NB4 (cell line): ENCODE measurements at regions not wholly inside any gene's neighbourhood (a gene's known extent, or its start where the extent isn't known, plus 50 kb on each side); places are given as distances from the start of the nearest gene placed in this dataset.

Experiments used
- MYC ChIP-seq: IDR thresholded peaks from 2 replicates; pipeline ENCODE4 v1.6.1; 2011; ENCODE audit warnings: low read depth, low read length
- TF ChIP-seq, protein P1 (sequence below): IDR thresholded peaks from one replicate; pipeline ENCODE4 v1.5.1; 2012; ENCODE audit warnings: low read depth, low read length

- TF ChIP-seq MYC: no peak
- TF ChIP-seq, protein P1, sequence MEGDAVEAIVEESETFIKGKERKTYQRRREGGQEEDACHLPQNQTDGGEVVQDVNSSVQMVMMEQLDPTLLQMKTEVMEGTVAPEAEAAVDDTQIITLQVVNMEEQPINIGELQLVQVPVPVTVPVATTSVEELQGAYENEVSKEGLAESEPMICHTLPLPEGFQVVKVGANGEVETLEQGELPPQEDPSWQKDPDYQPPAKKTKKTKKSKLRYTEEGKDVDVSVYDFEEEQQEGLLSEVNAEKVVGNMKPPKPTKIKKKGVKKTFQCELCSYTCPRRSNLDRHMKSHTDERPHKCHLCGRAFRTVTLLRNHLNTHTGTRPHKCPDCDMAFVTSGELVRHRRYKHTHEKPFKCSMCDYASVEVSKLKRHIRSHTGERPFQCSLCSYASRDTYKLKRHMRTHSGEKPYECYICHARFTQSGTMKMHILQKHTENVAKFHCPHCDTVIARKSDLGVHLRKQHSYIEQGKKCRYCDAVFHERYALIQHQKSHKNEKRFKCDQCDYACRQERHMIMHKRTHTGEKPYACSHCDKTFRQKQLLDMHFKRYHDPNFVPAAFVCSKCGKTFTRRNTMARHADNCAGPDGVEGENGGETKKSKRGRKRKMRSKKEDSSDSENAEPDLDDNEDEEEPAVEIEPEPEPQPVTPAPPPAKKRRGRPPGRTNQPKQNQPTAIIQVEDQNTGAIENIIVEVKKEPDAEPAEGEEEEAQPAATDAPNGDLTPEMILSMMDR: no peak
These were observed 659.4 kb downstream of the MAFB start for GRCh38 chr20:40029589-40029988.
